GM19372 (cell line): ENCODE measurements at regions not wholly inside any gene's neighbourhood (a gene's known extent, or its start where the extent isn't known, plus 50 kb on each side); places are given as distances from the start of the nearest gene placed in this dataset.
A peak's percentile ranks its signal among the peaks of the same experiment; 100 is the strongest.

Experiments used
- ATAC-seq: cut with Tn5 transposase; IDR thresholded peaks from one replicate; pipeline ENCODE4 v1.9.1; 2021; ENCODE audit warnings: mild to moderate bottlenecking, low read depth, moderate library complexity; ENCODE audit not compliant: unreplicated experiment

- ATAC-seq: no peak
These were observed 145.7 kb downstream of the TLE3 start for GRCh38 chr15:69951898-69952555.

- no peak for ATAC-seq
These were observed 144.7 kb downstream of the TLE3 start for GRCh38 chr15:69953051-69953450.

- ATAC-seq: no peak
These were observed 143.9 kb downstream of the TLE3 start for GRCh38 chr15:69953816-69954215.

- ATAC-seq: no peak
These were observed 143.1 kb downstream of the TLE3 start for GRCh38 chr15:69954666-69955065.

- ATAC-seq: no peak
These were observed 142.3 kb downstream of the TLE3 start for GRCh38 chr15:69955240-69955894.

GRCh38 chr15:69956417-69956816, 141.3 kb downstream of the TLE3 start:
- no peak for ATAC-seq

- no peak for ATAC-seq
These were observed 140.5 kb downstream of the TLE3 start for GRCh38 chr15:69957175-69957574.

GRCh38 chr15:69958496-69959084, 139.1 kb downstream of the TLE3 start:
- no peak for ATAC-seq

GRCh38 chr15:69962561-69962960, 135.2 kb downstream of the TLE3 start:
- ATAC-seq: no peak

- ATAC-seq: no peak
These were observed 134.3 kb downstream of the TLE3 start for GRCh38 chr15:69963385-69963784.

GRCh38 chr15:69971771-69972170, 125.9 kb downstream of the TLE3 start:
- no peak for ATAC-seq

GRCh38 chr15:69972436-69972835, 125.3 kb downstream of the TLE3 start:
- no peak for ATAC-seq

- no peak for ATAC-seq
These were observed 124.5 kb downstream of the TLE3 start for GRCh38 chr15:69973102-69973714.

- ATAC-seq: no peak
These were observed 123.8 kb downstream of the TLE3 start for GRCh38 chr15:69973880-69974279.

GRCh38 chr15:69974321-69974720, 123.4 kb downstream of the TLE3 start:
- ATAC-seq: no peak

- no peak for ATAC-seq
These were observed 121.2 kb downstream of the TLE3 start for GRCh38 chr15:69976366-69976994.

- no peak for ATAC-seq
These were observed 119.1 kb downstream of the TLE3 start for GRCh38 chr15:69978603-69979002.

GRCh38 chr15:69979262-69979661, 118.5 kb downstream of the TLE3 start:
- no peak for ATAC-seq

- ATAC-seq: peak; percentile 83
These were observed 117.9 kb downstream of the TLE3 start for GRCh38 chr15:69979783-69980182.

- no peak for ATAC-seq
These were observed 117.2 kb downstream of the TLE3 start for GRCh38 chr15:69980341-69981059.
